ENCODE measurements at regions not wholly inside any gene's neighbourhood (a gene's known extent, or its start where the extent isn't known, plus 50 kb on each side); places are given as distances from the start of the nearest gene placed in this dataset.

GRCh38 chr15:69805248-69805953, 292.3 kb downstream of the TLE3 start:
- TF ChIP-seq CTCF (IDR thresholded peaks at IDR 0.05), result no peak
- ATAC-seq (ENCODE audit: low FRiP score), result no peak
- DNase-seq (ENCODE audit: low spot score), result no peak

DNA sequence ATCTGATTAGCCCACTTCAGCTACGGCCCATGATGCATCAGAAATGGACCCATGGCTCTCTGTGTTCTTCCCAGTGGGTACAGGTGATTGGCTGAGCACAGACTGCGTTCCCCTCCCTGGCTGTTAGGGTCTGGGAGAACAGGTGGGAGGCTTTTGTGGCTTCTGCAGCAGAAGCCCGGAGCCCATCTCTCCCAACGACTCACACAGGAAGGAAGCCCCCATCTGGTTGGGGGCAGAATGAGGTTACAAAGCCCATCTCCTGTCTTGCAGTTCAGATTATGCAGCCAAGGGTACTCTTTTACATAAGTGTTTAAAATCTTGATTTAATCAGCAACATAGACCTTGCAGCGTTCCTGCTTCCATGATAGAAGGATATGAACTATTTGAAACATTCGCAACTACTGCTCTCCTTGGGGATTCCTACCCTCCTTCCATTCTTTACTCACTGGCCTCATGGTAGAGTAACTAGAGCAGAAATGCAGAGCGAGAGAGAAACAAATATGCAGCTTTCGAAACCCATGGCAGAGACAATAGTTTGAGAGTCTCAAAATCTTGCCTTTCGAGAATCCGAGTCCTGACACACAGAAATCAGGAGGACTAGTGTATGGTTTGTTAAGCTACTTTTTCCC, 291.3 kb downstream of the TLE3 start:
- no peak for ATAC-seq (ENCODE audit: low FRiP score)
- no peak for TF ChIP-seq CTCF (IDR thresholded peaks at IDR 0.05)
- DNase-seq (ENCODE audit: low spot score), result no peak

DNA sequence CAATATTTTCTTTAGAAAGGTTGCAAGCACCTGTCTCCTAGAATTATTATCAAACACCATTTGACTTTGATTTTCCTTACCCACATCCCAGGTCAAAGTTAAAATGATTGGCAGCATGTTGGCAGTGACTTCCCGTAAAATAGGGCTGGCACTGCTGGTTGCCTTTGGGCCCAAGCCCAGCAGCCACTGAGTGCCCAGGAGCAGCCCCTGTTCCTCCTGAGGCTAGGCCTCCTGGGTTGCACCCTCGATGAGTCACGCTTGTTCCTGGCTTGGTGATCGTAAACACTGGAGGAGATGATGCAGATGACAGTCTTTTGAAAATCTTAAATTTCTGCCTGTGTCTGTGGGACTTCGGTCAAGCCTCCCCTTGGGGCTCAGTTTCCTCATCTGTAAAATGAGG, 290.0 kb downstream of the TLE3 start:
- DNase-seq (ENCODE audit: low spot score), result no peak

GRCh38 chr15:69808756-69809155, 289.0 kb downstream of the TLE3 start:
- TF ChIP-seq CTCF (IDR thresholded peaks at IDR 0.05), result no peak
- ATAC-seq (ENCODE audit: low FRiP score), result no peak

More for the DNA sequence above, 290.0 kb downstream of the TLE3 start:
- ATAC-seq (ENCODE audit: low FRiP score), result no peak
- no peak for TF ChIP-seq CTCF (IDR thresholded peaks at IDR 0.05)

GRCh38 chr15:69809421-69809820, 288.3 kb downstream of the TLE3 start:
- no peak for TF ChIP-seq CTCF (IDR thresholded peaks at IDR 0.05)
- DNase-seq (ENCODE audit: low spot score) (no peak), ATAC-seq (ENCODE audit: low FRiP score) (no peak)

More at GRCh38 chr15:69808756-69809155, 289.0 kb downstream of the TLE3 start:
- no peak for DNase-seq (ENCODE audit: low spot score)

- ATAC-seq (ENCODE audit: low FRiP score) (no peak), DNase-seq (ENCODE audit: low spot score) (no peak)
- no peak for TF ChIP-seq CTCF (IDR thresholded peaks at IDR 0.05)
Measured at GRCh38 chr15:69810431-69811354, 287.0 kb downstream of the TLE3 start.
